Dedifferentiated amniotic fluid mesenchymal stem cell (primary cell): ENCODE measurements at regions not wholly inside any gene's neighbourhood (a gene's known extent, or its start where the extent isn't known, plus 50 kb on each side); places are given as distances from the start of the nearest gene placed in this dataset.
"Not testable (repeated sequence)": the region's sequence is repeated elsewhere in the genome, so short reads cannot be mapped to it uniquely, and the experiment has no call there.

ENCODE experiments used
- DNase-seq: peaks from one replicate; pipeline ENCODE4 v3.0.0-alpha.2; 2016; ENCODE audit errors: extremely low spot score

DNA sequence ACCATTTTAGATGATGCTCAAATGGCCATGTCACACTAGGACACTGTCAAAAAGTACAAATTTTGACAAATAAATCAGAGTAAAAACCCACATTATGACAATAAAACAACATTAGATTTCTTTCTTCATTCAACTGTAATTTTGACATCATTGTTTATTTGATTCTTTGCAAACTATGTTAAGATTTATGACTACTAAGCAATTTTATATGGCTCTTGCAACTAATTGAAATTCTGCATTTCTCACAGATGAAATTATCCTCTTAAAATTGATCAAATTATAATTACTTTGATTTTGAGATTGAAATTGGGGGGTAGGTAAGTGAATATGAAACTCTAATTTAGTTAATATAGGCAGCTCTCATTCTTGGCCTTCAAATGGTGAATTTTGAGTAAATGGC is 59.8 kb downstream of the ATOH1 start:
- DNase-seq, result no peak

DNA sequence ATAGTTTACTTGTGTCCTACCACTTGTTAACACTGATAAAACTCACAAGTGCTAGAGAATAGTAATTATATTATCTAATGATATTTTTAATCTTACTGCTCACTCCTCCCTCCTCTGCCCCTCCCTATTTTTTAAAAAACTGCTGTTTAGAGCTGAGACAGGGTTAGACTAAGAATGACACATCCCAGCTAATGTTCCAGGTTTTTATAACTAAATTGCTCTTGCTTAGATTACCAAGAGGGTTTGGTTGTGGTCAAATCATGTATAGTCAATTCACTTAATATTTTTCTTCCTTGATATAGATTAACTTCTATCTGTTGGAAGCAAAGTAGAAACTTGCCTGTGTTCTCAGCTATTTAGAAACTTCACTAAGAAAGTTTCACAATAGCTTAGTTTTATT is 60.2 kb downstream of the ATOH1 start:
- no peak for DNase-seq

DNA sequence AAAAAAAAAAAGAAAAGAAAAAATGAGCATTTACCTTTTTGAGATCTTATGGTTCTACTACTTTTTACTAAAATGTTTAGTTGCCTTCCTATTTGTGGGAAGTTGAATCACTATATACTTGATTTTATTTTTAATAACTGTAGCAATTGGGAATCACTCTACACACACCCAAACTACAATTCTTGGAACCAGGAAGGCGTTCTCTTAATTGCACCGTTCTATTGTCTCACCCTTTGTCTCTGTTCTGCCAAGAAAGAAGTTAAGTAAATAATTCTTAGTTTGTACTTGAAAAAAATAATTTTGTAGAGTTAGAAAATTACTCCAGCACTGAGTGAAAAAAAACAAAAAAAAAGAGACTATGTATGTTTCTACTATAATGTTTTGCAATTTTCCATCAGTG is 62.7 kb downstream of the ATOH1 start:
- no peak for DNase-seq

DNA sequence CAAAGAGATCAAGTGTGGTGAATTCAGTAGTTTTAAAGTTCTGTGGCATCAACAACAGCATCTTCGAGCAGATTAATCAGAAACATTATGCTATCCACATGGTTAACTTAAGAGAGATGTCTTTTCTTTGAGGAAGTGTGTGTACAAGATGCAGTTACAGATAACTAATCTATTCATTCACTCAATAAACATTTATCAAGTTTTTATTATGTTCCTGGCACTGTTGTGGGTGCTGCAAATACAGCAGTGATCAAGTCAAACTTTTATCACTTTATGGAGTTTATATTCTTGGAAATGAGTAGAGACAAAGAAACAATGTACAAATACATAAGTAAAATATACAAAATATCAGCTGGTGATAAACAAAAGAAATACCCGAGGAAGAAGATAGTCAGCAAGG is 66.4 kb downstream of the ATOH1 start:
- no peak for DNase-seq

DNA sequence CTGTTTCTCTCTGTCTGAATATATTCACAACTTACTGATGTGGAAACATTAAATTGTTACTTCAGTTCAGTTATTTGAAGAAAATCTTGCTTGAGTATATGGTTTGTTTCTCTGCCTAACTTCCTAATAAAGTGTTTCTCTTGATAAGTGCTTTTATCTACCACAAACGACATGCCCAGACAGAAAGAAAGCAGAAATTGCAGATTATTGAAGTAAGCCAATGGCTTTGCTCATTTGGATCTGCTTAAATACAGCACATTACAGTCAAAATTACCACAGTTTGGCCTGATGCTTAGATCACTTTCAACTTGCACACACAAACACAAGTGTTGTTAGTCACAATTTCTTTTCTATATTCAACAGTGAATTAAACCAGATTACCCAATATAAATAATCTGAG is 68.0 kb downstream of the ATOH1 start:
- DNase-seq, result no peak

DNA sequence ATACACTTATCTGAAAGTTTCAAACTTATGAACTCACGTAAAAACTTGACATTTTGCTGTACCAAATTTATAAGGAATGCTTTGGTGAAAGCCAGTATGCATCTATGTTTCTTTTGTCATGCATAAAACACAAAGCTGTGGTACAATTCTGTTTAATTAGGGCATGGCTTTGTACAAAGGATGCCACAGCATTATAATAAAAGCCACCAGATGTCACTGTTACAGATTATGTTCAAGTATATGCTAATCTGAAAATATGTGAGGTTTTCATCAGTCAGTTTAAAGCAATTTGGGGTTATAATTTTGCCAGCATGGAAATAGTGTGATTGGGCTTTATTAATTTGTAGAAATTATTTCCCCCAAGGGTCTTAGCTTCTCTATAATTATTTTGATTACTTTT is 69.0 kb downstream of the ATOH1 start:
- no peak for DNase-seq

DNA sequence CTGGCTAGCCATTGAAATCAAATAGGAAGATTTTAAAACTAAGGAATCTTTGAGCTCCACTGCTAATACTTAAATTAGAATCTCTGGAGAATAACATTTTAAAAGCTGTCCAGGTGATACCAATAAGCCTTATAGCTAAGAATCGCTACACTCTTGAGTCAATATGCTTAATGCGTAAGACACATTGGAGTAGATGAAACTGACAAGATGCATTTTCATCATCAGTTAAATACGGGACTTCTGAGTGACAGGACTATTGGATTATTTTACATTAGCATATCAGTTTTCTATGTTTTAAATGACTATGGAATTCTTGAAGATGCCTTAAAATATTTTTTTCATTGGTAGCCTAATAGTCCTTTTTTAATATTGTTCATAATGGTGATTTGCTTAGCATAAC is 80.2 kb downstream of the ATOH1 start:
- no peak for DNase-seq

DNA sequence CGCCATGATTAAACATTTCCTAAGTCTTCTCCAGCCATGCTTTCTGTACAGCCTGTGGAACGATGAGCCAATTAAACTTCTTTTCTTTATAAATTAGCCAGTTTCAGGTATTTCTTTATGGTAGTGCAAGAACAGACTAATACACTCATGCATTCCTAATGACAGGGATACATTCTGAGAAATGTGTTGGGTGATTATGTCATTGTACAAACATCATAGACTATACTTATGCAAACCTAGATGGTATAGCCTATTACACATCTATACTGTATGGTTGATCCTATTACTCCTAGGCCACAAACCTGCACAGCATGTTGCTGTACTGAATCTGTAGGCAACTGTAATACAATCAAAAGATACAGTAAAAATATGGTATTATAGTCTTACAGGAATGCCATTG is 83.1 kb downstream of the ATOH1 start:
- DNase-seq, result no peak

DNA sequence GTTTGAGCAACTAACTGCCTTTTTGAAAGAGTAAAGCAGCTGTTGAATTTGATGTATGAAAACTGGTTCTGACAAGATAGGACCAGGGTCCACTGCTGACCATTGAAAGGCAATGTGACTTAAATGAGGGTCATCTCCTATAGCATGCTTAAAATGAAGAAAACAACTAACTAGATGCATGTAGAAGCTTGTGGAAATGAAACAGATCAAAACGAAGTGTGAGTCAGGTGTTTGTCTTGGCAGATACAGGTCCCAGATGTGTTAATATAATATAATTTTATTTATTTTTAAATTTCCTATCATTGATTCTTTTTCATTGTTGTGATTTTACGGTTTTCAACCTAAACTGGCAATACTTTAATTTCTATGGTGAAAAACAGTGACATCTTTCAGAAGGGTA is 83.6 kb downstream of the ATOH1 start:
- DNase-seq, result no peak

DNA sequence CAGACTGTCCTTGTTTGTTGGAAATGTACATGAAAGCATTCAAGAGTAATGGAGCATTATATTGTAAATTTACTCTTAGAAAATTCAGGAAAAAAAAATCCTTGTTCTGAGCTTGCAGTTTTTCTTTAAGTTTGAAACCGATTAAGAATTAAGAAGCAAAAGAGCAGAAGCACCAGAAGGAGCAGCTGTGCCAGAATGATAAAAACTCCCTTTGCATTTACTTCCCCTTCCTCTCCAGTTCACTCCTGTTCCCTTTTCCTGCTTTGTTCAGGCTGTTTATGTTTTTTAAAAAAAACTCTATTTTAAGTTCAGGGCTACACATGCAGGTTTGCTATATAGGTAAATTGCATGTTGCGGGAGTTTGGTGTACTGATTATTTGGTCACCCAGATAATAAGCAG is 90.3 kb downstream of the ATOH1 start:
- no peak for DNase-seq

DNA sequence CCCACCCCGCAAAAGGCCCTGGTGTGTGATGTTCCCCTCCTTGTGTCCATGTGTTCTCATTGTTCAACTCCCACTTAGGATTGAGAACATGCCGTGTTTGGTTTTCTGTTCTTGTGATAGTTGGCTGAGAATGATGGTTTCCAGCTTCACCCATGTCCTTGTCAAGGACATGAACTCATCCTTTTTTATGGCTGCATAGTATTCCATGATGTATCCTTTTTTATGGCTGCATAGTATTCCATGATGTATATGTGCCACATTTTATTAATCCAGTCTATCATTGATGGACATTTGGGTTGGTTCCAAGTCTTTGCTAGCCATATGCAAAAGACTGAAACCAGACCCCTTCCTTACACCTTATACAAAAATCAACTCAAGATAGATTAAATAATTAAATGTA is 95.0 kb downstream of the ATOH1 start:
- not testable (repeated sequence) for DNase-seq

DNA sequence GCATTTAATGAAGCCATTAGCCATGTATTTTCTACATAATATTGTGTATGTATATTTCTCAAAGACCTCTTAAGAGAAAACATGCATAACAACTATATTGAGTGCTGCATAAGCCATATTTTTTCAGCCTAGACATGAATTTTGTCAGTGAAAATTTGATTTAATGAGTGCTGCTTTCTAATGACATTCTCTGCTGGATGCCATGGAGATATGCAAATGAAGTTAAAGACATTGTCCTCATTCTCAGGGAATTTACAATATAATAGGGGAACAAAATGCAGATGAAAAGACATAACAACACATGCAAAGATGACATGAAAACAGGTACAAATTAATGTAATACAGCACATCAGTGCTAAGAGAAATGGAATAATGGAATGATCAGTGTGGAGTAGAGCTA is 118.7 kb downstream of the ATOH1 start:
- DNase-seq, result no peak

DNA sequence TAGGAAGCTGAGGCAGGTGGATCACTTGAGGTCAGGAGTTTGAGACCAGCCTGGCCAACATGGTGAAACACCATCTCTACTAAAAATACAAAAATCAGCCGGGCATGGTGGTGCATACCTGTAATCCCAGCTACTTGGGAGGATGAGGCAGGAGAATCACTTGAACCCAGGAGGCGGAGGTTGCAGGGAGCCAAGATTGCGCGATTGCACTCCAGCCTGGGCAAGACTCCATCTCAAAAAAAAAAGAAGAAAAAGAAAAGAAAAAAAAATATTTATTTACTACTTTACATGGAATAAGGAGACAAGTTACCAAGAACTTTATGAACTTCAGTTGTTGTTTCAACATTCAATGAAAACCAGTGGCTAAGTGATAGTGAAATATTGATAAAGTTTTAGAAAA is 121.7 kb downstream of the ATOH1 start:
- DNase-seq, result not testable (repeated sequence)

DNA sequence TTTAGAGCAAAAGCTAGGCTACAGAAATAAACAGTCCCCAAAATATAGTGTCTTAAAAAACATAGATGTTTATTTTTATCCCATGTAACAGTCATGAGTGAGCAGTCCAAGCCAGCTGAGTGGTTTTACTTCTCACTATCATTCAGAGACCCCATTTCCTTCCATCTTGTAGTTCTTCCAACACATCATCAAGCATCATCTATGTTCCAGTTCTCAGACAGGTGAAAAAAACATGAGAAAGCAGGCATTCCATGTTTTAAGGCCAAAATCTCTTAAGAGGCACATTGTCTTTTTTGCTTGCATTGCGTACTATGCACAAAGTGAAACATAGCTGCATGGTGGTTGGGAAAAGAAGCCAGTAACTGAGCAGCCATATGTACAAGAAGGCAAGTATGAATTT is 128.6 kb downstream of the ATOH1 start:
- DNase-seq, result no peak

DNA sequence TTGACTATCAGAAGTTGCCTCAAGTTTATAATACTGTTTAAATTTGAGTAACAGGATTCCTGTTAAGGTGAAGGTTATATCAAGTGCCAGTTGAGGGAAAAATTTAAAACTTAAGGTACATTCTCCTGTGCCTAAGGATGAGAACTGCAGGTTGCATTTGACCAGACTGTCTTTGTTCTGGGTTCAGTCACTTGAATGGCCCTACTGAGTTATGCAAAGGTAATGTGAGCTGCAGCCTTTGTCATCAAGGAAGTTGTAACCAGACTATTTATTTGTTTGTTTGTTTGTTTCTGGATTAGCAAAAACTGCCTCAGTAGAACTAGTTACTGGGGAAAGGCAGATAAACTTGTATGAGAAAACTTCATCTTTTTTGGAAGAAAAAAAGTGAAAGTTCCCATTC is 131.9 kb downstream of the ATOH1 start:
- DNase-seq, result no peak

DNA sequence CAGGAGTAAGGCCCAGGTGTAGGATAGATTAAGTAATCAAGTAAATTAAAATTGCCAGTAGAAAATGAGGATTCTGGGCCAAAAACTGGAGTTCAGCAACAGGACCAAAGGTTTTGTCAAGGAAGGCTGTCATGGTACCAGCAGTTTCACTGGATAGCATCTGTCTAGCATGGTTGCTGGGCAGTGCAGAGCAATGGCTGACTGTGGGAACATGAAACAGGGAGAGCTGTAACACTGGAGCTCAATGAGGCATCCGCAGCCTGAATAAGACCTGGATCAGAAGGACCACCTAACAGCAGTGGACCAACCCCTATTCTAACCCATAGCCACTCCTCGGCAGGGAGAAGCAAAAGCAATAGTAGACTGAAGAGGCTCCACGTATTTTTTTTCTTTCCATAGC is 132.4 kb downstream of the ATOH1 start:
- no peak for DNase-seq

DNA sequence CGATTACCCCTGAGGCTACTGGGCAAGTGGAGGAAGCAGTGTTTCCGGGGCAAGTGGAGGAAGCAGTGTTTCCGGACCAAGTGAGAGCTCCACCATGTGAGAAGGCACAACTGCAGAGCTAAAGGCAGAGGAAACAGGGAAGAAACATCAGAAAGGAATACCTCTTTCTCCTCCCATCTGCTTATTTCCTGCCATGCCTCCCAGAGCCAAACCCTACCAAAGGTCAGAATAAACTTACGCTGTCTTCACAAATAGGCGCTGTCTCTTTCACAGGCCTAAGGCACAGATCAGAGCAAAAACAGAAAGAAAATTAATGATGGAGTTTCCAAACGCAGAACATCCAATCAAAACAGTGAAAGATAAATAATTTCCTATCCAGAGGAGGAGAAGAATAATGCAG is 153.0 kb downstream of the ATOH1 start:
- no peak for DNase-seq

DNA sequence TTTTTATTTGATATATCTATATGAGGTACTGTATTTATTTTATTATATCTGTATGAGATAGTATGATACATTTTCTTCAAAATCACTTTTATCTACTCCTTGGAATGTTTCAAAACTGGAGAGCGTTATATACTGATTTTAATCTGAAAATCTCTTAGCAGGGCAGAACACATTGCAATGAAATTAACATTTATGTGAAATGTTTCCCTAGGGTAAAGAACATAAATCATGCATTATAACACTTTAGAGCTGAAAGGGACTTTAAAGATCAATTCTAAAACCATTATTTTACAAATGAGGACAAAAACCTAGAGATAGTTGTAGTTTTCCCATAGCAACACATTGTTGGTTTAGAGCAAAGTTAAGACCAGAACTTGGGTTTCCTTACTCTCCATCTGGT is 153.7 kb downstream of the ATOH1 start:
- no peak for DNase-seq

DNA sequence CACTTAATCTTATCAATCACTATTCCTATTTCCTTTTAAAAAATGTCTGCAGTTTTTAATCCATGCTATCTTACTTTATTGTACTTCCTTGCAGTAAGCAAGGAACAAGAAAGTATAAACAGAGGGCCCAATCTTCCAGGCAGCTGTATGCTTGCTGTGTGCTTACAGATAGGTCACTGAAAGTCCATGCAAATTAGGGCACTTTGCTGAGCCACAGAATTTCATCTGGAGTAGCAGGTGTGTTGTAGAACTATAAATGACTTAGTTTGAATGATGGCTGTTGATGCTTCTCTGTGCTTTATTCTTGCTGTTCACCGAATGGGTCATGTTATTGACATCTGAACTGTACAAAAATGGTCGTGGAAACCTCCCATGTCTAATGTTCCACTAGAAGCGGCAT is 154.6 kb downstream of the ATOH1 start:
- no peak for DNase-seq

DNA sequence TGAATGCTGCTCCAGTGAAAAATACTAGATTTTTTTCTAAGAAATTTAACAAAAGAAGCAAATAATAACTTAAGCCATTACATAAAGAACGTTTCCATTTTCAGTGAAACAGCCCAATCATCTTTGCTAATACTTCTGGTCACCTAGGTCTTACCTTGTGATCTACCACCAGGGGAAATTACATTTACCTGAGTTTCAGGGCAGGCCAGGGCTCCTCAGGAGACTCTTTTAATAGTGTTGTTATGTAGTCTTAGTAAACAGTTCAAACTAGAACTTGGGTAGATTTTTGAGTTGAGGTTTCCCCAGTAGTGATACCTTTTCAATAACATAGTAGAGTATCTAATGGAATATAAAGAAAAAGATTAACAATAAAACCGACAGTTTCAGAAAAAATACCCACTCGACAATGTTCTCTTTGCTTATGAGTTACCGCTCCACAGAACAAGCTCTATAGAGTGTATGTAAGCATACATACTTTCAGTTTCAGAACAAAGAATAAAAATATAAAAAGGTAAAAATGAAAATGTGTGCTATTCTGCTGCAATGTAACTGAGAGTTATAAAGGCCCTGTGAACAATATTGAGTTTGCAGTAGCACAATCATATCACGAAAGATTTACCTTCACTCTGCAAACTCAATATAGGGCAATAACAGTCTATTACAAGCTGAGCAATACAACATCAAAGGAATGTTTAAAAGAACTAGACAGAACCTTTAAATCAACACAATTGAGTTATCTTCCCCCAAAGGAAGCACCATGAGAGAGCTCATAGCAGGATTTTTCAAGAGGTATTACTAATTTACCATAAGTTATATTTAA is 165.8 kb downstream of the ATOH1 start:
- DNase-seq, result no peak

DNA sequence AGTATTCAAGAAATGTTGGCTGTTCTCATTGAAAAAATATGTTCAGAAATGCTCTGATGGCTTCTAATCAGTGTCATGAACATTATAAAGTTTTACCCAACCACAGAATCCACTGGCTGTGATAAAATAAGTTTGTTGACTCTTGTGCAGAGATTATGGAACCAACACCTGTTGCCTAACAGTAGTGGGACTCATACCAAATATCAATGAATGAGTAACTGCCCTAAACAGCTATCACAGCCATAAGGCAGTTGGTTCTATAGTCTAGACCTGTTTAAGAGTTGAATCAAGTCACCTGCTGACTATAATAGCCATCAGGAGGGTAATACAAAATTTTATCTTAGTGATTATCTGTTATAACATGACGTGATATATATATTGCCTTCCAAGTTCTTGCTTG is 168.3 kb downstream of the ATOH1 start:
- DNase-seq, result no peak

DNA sequence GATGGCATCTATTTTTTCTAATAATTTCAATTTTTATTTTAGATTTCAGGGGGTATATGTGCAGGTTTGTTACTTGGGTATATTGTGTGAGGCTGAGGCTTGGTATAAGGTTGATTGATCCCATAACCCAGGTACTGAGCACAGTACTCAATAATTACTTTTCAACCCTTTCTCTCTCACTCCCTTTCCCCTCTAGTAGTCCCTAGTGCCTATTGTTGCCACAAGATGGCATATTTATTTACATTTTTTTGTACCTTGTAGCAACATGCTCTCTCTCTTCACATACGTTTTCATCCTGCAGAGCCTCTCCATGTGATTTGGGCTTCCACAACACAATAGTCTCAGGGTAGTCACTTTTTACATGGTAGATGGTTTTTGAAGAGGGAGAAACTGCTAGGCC is 172.0 kb downstream of the ATOH1 start:
- no peak for DNase-seq

DNA sequence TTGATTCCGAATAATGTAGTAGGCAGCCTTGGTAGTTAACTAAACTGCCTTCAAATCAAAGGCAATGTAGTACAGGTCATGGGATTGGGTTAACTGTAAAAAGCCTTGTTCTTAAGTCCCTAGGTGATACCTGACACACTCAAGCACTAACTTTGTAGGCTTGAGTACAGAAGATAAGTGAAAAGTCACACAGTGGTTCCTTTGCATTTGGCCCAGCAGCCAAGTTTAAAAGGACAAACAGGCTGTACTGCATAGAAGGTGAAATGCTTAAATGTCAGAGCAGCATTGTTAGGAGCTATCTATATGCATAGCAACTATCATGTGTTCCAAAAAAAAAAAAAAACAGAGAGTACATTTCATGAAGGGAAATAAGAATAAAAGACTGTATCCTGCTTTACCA is 178.4 kb downstream of the ATOH1 start:
- DNase-seq, result no peak

DNA sequence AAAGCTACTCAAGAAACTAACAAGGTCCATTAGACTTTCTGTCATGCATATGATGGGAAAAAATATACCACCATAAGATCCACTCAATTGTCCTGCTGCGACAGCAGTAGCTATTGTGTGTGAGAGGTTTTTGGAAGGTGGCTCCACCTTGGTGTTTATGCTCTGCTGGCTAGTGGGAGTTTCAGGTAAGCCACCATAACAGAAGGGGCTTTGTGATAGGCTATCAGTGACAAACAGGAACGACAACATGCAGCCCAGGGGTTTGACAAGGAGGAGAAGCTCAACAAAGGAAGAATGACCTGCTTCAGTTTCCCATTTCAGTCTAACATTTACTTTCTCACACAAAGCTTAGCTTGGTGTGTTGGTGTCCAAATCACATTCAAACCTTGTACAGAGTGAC is 182.6 kb downstream of the ATOH1 start:
- no peak for DNase-seq
